Nephron progenitor cell (in vitro differentiated cells): ENCODE measurements at regions not wholly inside any gene's neighbourhood (a gene's known extent, or its start where the extent isn't known, plus 50 kb on each side); places are given as distances from the start of the nearest gene placed in this dataset.

Experiments
- DNase-seq: peaks from one replicate; pipeline ENCODE4 v3.0.0; 2021
- H3K27ac Mint-ChIP-seq: 2 replicates; pipeline ENCODE4 v1.8.0; 2021; ENCODE audit warnings: mild to moderate bottlenecking, moderate library complexity, mixed read lengths
- H3K27me3 Mint-ChIP-seq: 2 replicates; pipeline ENCODE4 v1.8.0; 2021; ENCODE audit warnings: mild to moderate bottlenecking, low read depth, mixed read lengths; ENCODE audit not compliant: poor library complexity
- H3K36me3 Mint-ChIP-seq: 2 replicates; pipeline ENCODE4 v1.8.0; 2021; ENCODE audit warnings: low read depth, mixed read lengths
- H3K4me1 Mint-ChIP-seq: 2 replicates; pipeline ENCODE4 v1.8.0; 2021; ENCODE audit warnings: mixed read lengths
- H3K4me3 Mint-ChIP-seq: 2 replicates; pipeline ENCODE4 v1.8.0; 2021; ENCODE audit warnings: mild to moderate bottlenecking, moderate library complexity, mixed read lengths
- H3K9me3 Mint-ChIP-seq: 2 replicates; pipeline ENCODE4 v1.8.0; 2021; ENCODE audit warnings: mild to moderate bottlenecking, moderate library complexity, mixed read lengths
- CTCF ChIP-seq: fragments of 200-600 bp; sonication (generic); IDR thresholded peaks from 2 replicates; pipeline ENCODE4 v1.5.0; 2021; ENCODE audit warnings: antibody characterized with exemption

GRCh38 chr6:4589295-4589694 is 186.9 kb upstream of the CDYL start:
- no peak for TF ChIP-seq CTCF
- DNase-seq = no peak
- Mint-ChIP-seq H3K4me3 (no peak overlapping the region), H3K27ac (no peak overlapping the region), H3K36me3 (no peaks in the 10 kb centered on the region), H3K27me3 (peaks cover 10% of the 10 kb centered on the region), H3K9me3 (no peaks in the 10 kb centered on the region), H3K4me1 (no peaks in the 10 kb centered on the region)

- no peaks in the 10 kb centered on the region for H3K36me3 Mint-ChIP-seq
- no peak overlapping the region for H3K4me3 Mint-ChIP-seq
- H3K27me3 Mint-ChIP-seq = peaks cover 10% of the 10 kb centered on the region
- no peak for DNase-seq
- no peaks in the 10 kb centered on the region for H3K9me3 Mint-ChIP-seq
- TF ChIP-seq CTCF = no peak
- no peaks in the 10 kb centered on the region for H3K4me1 Mint-ChIP-seq
- no peak overlapping the region for H3K27ac Mint-ChIP-seq
Observed at GRCh38 chr6:4588581-4588980, 187.6 kb upstream of the CDYL start.

GRCh38 chr6:4588163-4588562 is 188.0 kb upstream of the CDYL start:
- peaks cover 10% of the 10 kb centered on the region for H3K27me3 Mint-ChIP-seq
- no peak overlapping the region for H3K4me3 Mint-ChIP-seq
- no peaks in the 10 kb centered on the region for H3K9me3 Mint-ChIP-seq
- DNase-seq = no peak
- no peaks in the 10 kb centered on the region for H3K4me1 Mint-ChIP-seq
- no peak for TF ChIP-seq CTCF
- no peak overlapping the region for H3K27ac Mint-ChIP-seq
- no peaks in the 10 kb centered on the region for H3K36me3 Mint-ChIP-seq

- no peak for DNase-seq
- Mint-ChIP-seq H3K4me3 (no peak overlapping the region), H3K27me3 (peaks cover 10% of the 10 kb centered on the region), H3K36me3 (no peaks in the 10 kb centered on the region), H3K9me3 (no peaks in the 10 kb centered on the region), H3K27ac (no peak overlapping the region), H3K4me1 (no peaks in the 10 kb centered on the region)
- TF ChIP-seq CTCF = no peak
Observed at GRCh38 chr6:4587171-4587570, 189.0 kb upstream of the CDYL start.

GRCh38 chr6:4586469-4586859 is 189.7 kb upstream of the CDYL start:
- no peaks in the 10 kb centered on the region for H3K36me3 Mint-ChIP-seq
- no peak for TF ChIP-seq CTCF
- H3K27ac Mint-ChIP-seq = no peak overlapping the region
- no peaks in the 10 kb centered on the region for H3K9me3 Mint-ChIP-seq
- no peaks in the 10 kb centered on the region for H3K4me1 Mint-ChIP-seq
- H3K4me3 Mint-ChIP-seq = no peak overlapping the region
- H3K27me3 Mint-ChIP-seq = peaks cover 10% of the 10 kb centered on the region
- no peak for DNase-seq

GRCh38 chr6:4585682-4586468 is 190.3 kb upstream of the CDYL start:
- no peak for TF ChIP-seq CTCF
- Mint-ChIP-seq H3K27me3 (peaks cover 10% of the 10 kb centered on the region), H3K27ac (no peak overlapping the region), H3K9me3 (no peaks in the 10 kb centered on the region), H3K4me1 (no peaks in the 10 kb centered on the region), H3K36me3 (no peaks in the 10 kb centered on the region), H3K4me3 (no peak overlapping the region)
- no peak for DNase-seq
